IPS DF 4.7 (cell line): ENCODE measurements at regions not wholly inside any gene's neighbourhood (a gene's known extent, or its start where the extent isn't known, plus 50 kb on each side); places are given as distances from the start of the nearest gene placed in this dataset.
A peak's percentile ranks its signal among the peaks of the same experiment; 100 is the strongest.
"Not testable (repeated sequence)": the region's sequence is repeated elsewhere in the genome, so short reads cannot be mapped to it uniquely, and the experiment has no call there.

Source experiments
- DNase-seq: peaks from one replicate; pipeline ENCODE4 v3.0.0-alpha.2; 2013; ENCODE audit warnings: low spot score; ENCODE audit errors: extremely low read depth

- DNase-seq, result no peak
Observed at GRCh38 chr1:60821156-60821555, 261.2 kb upstream of the NFIA start.

DNA sequence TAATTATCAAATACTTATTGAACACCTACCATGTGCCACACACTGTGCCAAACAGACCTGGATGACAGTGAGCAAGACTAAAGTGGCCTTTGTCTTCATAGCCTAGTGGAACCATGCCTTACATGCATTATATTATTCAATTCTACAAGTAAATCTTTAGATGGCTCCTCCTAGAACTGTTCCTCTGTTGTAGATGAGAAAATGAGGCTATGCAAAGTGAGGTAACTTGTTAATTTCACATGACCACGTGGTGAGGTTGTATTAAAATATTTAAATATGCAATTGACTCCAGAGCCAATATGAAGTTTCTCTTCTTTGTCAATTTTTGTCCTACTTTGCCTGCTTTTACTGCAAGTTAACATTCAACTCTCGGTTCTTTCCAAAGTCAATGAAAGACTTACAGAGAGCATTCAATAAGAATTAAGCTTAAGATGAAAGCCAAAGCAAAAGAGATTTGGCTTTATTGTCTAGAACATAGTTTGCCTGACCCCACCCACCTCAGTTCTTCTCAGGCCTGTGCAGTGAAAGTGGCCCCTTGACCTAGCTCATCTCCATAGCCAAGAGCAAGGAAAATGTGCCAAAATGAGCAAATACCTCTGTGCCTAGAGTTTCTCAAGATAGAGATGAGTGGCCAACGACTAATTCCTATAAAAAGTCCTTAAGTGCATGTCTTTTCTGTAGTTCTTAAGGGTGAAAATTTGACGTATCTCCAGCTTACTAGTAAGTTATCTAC lies 263.2 kb upstream of the NFIA start:
- DNase-seq, result no peak

DNA sequence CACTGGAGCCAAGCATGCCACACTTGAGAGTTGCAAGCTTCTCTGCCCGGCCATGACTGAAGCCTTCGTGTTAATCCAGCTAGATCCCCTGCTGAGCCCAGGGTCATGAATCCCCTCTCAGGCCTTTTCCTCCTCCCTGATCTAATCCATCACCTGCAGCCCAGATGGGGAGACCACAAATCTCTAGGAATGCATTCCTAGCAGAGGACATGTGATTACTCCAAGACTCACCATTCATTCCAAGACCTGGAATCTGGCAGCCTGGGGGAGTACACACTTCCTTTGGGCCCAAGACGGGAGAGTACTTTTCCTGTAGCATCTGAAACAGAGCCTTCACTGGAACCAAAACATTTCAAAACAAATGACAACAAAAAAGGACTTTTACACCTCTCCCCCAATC lies 269.3 kb upstream of the NFIA start:
- DNase-seq, result no peak

GRCh38 chr1:60809204-60809980 lies 273.0 kb upstream of the NFIA start:
- no peak for DNase-seq

DNA sequence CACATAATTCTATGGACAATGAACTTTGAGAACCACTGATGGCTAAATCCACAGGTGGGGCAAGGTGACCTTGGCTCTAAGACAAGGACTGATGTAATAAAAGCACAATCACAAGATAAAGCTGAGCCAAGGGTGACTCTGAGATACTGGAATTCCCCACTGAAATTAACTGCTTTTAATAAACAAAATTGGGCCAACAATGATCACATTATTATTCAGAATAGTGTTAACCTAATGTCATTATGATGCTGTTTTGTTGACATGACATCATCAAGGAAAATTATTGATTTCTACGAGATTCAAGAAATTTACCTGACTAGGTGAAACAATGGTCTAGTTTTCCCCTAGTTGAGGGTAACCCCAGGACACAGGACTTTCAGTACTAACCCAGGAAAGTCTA lies 273.7 kb upstream of the NFIA start:
- no peak for DNase-seq

GRCh38 chr1:60802884-60803283 lies 279.5 kb upstream of the NFIA start:
- no peak for DNase-seq

- no peak for DNase-seq
Observed at GRCh38 chr1:60797351-60797750, 285.0 kb upstream of the NFIA start.

GRCh38 chr1:60791226-60791625 lies 291.1 kb upstream of the NFIA start:
- no peak for DNase-seq

DNA sequence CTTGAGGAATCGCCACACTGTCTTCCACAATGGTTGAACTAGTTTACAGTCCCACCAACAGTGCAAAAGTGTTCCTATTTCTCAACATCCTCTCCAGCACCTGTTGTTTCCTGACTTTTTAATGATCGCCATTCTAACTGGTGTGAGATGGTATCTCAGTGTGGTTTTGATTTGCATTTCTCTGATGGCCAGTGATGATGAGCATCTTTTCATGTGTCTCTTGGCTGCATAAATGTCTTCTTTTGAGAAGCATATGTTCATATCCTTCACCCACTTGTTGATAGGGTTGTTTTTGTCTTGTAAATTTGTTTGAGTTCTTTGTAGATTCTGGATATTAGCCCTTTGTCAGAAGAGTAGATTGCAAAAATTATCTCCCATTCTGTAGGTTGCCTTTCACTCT lies 309.3 kb upstream of the NFIA start:
- not testable (repeated sequence) for DNase-seq

DNA sequence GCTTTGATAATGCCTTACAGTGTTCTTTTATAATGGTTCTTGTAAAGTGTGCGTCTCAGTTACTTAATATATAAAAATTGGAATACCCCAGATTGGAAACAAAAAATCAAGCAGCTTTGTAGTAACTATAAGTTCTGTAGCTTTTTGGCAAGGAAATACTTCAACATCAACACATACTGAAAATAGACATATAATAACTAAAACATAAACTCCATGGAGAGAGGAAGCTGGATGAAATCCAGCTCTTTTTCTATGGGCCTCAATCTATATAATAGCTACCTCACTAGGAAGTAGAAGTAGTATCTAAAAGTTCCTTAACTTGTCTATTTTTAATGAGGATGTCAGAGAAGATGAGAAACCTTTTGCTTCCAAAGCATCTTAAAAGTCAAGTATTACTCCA lies 313.3 kb upstream of the NFIA start:
- no peak for DNase-seq

- DNase-seq, result peak; percentile 49
Observed at GRCh38 chr1:60765204-60765603, 317.2 kb upstream of the NFIA start.

GRCh38 chr1:60764489-60764888 lies 317.9 kb upstream of the NFIA start:
- DNase-seq, result no peak

GRCh38 chr1:60763741-60764140 lies 318.6 kb upstream of the NFIA start:
- DNase-seq, result no peak

DNA sequence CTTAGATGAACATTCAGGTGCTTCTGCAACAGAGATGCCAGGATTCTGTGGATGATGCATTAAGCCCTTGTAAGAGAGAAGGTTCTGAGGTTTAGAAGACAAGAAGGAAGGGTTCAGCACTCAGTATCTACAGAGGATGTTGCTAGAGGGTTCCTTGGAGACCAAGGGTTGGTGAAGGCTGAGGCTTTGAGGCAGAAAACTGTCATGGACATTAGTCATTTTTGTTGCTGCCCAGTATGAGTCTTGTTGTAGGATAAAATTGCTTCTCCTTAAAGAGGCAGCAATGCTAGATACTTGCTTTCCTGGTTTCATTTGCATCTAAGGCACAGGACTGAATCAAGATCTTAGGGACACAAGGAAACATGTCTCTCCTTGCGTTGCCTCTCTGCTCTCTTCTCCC lies 319.4 kb upstream of the NFIA start:
- DNase-seq, result no peak

- no peak for DNase-seq
Observed at GRCh38 chr1:60762176-60762575, 320.2 kb upstream of the NFIA start.

- DNase-seq, result no peak
Observed at GRCh38 chr1:60759291-60759690, 323.1 kb upstream of the NFIA start.

GRCh38 chr1:60757485-60757884 lies 324.9 kb upstream of the NFIA start:
- DNase-seq, result no peak

- no peak for DNase-seq
Observed at GRCh38 chr1:60753036-60753900, 329.1 kb upstream of the NFIA start.

DNA sequence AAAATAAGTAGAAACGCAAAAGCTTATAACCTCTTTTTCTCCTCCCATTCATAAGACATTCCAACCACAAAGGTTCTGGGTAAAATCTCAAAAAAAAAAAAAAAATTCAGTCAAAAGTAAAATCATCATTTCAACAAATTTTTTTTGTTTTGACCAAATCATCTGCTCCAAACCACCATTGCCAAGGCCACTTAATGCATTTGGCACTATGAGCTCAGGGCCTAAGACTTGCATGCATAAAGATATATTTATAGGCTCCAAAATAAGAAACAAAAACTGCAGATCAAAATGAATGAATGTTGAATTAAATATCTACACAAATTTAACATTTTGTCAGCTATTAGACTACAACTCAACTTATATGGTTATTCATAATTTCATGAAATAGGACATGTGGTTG lies 331.1 kb upstream of the NFIA start:
- DNase-seq, result no peak

GRCh38 chr1:60747353-60747752 lies 335.0 kb upstream of the NFIA start:
- DNase-seq, result no peak

GRCh38 chr1:60746278-60746791 lies 336.0 kb upstream of the NFIA start:
- DNase-seq, result no peak

GRCh38 chr1:60745484-60745883 lies 336.9 kb upstream of the NFIA start:
- no peak for DNase-seq
